Kidney (tissue), 13 donors: ENCODE measurements at regions not wholly inside any gene's neighbourhood (a gene's known extent, or its start where the extent isn't known, plus 50 kb on each side); places are given as distances from the start of the nearest gene placed in this dataset.
"Not testable (repeated sequence)": the region's sequence is repeated elsewhere in the genome, so short reads cannot be mapped to it uniquely, and the experiment has no call there.

Source experiments
- DNase-seq, 5 donors: peaks; one replicate each; pipeline ENCODE4 v3.0.0-alpha.2; 2013 to 2020
- FAIRE-seq: peaks from 2 replicates; lab custom pipeline; 2012; peaks lifted over from hg19 to GRCh38; lab: Jason Lieb, UNC
- H3K27ac ChIP-seq, 2 donors: one replicate each; pipeline ENCODE4 v1.7.0; 2013; ENCODE audit warnings: low read depth in 2 of 2, low read length in 2 of 2, inconsistent platforms in 1 of 2
- H3K27me3 ChIP-seq: one replicate; pipeline ENCODE4 v1.7.1; 2013; ENCODE audit warnings: low read length, inconsistent platforms; ENCODE audit not compliant: control insufficient read depth, insufficient read depth
- H3K36me3 ChIP-seq, 3 donors: one replicate each; pipeline versions ENCODE4 v1.7.0 to v1.7.1; 2013; ENCODE audit warnings: low read length in 3 of 3, control low read depth in 1 of 3, inconsistent platforms in 1 of 3; ENCODE audit not compliant: insufficient read depth in 3 of 3, control insufficient read depth in 2 of 3
- H3K4me1 ChIP-seq, 3 donors: one replicate each; pipeline versions ENCODE4 v1.7.0 to v1.7.1; 2013; ENCODE audit warnings: low read length in 3 of 3, inconsistent platforms in 1 of 3, low read depth in 1 of 3; ENCODE audit not compliant: control insufficient read depth in 2 of 3, insufficient read depth in 2 of 3
- H3K4me3 ChIP-seq, 3 donors: one replicate each; pipeline versions ENCODE4 v1.7.0 to v1.8.1; 2013; ENCODE audit warnings: low read length in 3 of 3, control low read depth in 1 of 3, inconsistent platforms in 1 of 3
- H3K9ac ChIP-seq, 3 donors: one replicate each; pipeline versions ENCODE4 v1.7.0 to v1.7.1; 2013; ENCODE audit warnings: low read length in 3 of 3, control low read depth in 1 of 3, inconsistent platforms in 1 of 3
- H3K9me3 ChIP-seq, 3 donors: one replicate each; pipeline versions ENCODE4 v1.7.0 to v1.7.1; 2013; ENCODE audit warnings: low read length in 3 of 3, control low read depth in 1 of 3, inconsistent platforms in 1 of 3; ENCODE audit not compliant: control insufficient read depth in 2 of 3, insufficient read depth in 1 of 3
- intact Hi-C: fragments of 100-400 bp; cut with DNase I; formaldehyde crosslinking; loops from one replicate; pipeline ENCODE4 v1.11.1; 2022
- TF ChIP-seq, protein P1 (sequence below): IDR thresholded peaks from 3 replicates; pipeline ENCODE4 v1.5.1; 2012; ENCODE audit warnings: mild to moderate bottlenecking, moderate library complexity, borderline replicate concordance; ENCODE audit not compliant: insufficient read depth; ENCODE audit errors: extremely low read depth
- donor health status: control.
- donor health status: control.
- donor health status: control.
- donor health status: control.
- donor health status: control.
- donor health status: DM: yes; HTN: yes; CAD: no.
- donor health status: Normal renal cell carcinoma (clear cell type).

DNA sequence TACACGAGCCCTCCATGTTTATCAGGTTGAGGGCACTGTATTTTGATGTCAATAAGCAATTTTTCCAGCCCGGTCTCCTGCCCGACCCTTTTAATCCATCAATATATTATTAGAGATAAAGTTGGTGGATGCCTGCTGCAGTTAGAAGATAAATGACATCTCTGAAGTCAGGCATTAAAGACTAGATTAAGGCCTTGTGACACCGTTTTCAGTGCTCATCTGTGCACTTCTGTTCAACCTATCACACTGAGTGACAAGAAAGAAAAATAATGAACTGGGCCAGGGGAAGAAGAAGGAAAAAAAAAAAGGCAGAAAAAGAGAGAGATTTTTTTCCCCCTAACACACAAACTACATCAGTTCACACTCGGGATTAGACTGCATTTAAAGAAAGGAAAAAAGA lies 371.8 kb downstream of the IL20RB start:
- Histone ChIP-seq H3K27ac (no peak overlapping the region), H3K4me3 (no peak overlapping the region), H3K27me3 (no peaks in the 10 kb centered on the region), H3K36me3 (no peaks in the 10 kb centered on the region), H3K9ac (no peak overlapping the region), H3K9me3 (no peaks in the 10 kb centered on the region), H3K4me1 (no peaks in the 10 kb centered on the region)
- TF ChIP-seq, protein P1, sequence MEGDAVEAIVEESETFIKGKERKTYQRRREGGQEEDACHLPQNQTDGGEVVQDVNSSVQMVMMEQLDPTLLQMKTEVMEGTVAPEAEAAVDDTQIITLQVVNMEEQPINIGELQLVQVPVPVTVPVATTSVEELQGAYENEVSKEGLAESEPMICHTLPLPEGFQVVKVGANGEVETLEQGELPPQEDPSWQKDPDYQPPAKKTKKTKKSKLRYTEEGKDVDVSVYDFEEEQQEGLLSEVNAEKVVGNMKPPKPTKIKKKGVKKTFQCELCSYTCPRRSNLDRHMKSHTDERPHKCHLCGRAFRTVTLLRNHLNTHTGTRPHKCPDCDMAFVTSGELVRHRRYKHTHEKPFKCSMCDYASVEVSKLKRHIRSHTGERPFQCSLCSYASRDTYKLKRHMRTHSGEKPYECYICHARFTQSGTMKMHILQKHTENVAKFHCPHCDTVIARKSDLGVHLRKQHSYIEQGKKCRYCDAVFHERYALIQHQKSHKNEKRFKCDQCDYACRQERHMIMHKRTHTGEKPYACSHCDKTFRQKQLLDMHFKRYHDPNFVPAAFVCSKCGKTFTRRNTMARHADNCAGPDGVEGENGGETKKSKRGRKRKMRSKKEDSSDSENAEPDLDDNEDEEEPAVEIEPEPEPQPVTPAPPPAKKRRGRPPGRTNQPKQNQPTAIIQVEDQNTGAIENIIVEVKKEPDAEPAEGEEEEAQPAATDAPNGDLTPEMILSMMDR, result no peak
- intact Hi-C loops, result no loop called here
- FAIRE-seq, result no peak
- no peak for DNase-seq

DNA sequence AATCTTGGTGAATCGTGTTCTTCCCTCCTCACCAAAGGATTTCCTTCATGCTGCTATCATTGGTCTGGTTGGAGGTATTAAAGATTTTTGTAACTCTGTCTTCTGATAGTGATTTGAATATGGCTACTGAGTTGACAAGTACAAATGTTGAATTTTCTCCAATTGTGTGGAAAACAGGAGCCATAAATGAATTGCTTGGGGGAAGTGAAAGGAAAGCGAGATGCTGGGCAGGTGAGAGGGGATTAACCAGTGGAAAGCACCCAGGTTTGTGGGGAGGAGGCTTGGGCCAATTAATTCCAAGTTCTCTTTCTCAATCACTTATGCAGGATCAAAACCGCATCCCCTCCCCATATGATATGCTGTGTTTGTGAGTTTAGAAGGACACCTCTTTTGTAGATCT lies 372.5 kb downstream of the IL20RB start:
- DNase-seq, result no peak
- intact Hi-C loops, result no loop called here
- H3K27ac ChIP-seq, result no peak overlapping the region
- TF ChIP-seq, protein P1, result no peak
- H3K4me1 ChIP-seq, result no peaks in the 10 kb centered on the region
- H3K4me3 ChIP-seq, result no peak overlapping the region
- H3K27me3 ChIP-seq, result no peaks in the 10 kb centered on the region
- H3K9ac ChIP-seq, result no peak overlapping the region
- no peak for FAIRE-seq
- no peaks in the 10 kb centered on the region for H3K9me3 ChIP-seq
- H3K36me3 ChIP-seq, result no peaks in the 10 kb centered on the region

DNA sequence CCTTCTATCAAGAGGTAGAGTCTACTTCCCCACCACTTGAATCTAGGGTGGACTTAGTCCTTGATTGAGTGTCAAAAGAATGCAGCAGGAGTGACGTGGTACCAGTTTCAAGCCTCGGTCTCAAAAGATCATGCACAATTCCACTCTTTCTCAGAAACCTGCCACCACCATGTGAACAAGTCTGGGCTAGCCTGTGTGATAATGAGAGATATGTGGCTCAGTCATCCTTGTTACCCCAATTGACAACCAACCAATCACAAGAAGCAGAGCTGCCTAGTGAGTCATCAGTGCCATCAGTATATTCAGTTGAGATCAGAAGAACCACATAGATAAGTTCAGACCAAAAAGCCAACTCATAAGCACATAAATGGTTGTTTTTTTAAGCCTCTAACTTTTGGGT lies 374.5 kb downstream of the IL20RB start:
- DNase-seq (no peak), FAIRE-seq (no peak)
- TF ChIP-seq, protein P1, result no peak
- H3K9me3 ChIP-seq, result no peaks in the 10 kb centered on the region
- H3K27ac ChIP-seq, result no peak overlapping the region
- H3K4me1 ChIP-seq, result no peaks in the 10 kb centered on the region
- intact Hi-C loops, result no loop called here
- H3K4me3 ChIP-seq, result no peak overlapping the region
- no peak overlapping the region for H3K9ac ChIP-seq
- H3K36me3 ChIP-seq, result no peaks in the 10 kb centered on the region
- H3K27me3 ChIP-seq, result no peaks in the 10 kb centered on the region

DNA sequence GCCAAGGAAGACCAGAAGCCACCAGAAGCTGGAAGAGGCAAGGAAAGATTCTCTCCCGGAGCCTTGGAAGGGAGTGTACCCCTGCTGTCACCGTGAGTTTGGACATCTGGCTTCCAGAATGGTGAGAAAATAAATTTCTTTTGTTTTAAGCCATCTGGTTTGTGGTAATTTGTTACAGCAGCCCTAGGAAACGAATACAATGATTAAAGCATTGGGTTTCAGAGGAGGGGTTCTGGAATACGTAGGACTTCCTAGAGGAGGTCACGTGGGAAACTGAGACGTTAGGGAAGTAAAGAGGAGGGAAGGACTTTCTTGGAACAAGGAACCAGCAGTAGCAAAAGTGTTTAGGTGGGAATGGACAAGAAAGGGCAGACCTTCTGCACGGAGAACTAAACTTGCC lies 377.7 kb downstream of the IL20RB start:
- FAIRE-seq (no peak), DNase-seq (peak in 2 of 5 donors; percentile 22 to 33)
- intact Hi-C loops, result no loop called here
- Histone ChIP-seq H3K27me3 (no peaks in the 10 kb centered on the region), H3K9me3 (no peaks in the 10 kb centered on the region), H3K9ac (no peak overlapping the region), H3K27ac (no peak overlapping the region), H3K4me1 (no peaks in the 10 kb centered on the region), H3K4me3 (no peak overlapping the region), H3K36me3 (no peaks in the 10 kb centered on the region)
- TF ChIP-seq, protein P1, result no peak

DNA sequence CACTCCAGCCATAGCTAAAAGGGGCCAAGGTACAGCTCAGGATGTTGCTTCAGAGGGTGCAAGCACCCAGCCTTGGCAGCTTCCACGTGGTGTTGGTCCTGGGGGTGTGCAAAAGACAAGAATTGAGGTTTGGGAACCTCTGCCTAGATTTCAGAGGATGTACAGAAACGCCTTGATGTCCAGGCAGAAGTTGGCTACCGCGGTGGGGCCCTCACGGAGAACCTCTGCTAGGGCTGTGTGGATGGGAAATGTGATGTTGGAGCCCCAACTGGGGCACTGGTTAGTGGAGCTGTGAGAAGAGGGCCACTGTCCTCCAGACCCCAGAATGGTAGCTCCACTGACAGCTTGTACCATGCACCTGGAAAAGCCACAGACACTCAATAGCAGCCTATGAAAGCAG lies 380.6 kb downstream of the IL20RB start:
- H3K27me3 ChIP-seq, H3K9ac ChIP-seq, H3K9me3 ChIP-seq, FAIRE-seq, DNase-seq, H3K4me1 ChIP-seq, H3K27ac ChIP-seq, H3K36me3 ChIP-seq, intact Hi-C loops, H3K4me3 ChIP-seq: not testable (repeated sequence)
